ENCODE measurements at regions not wholly inside any gene's neighbourhood (a gene's known extent, or its start where the extent isn't known, plus 50 kb on each side); places are given as distances from the start of the nearest gene placed in this dataset.

- Histone ChIP-seq H3K4me2 (ENCODE audit: extremely low read depth, insufficient read depth, low read length) (no peak overlapping the region), H2AFZ (ENCODE audit: low read length) (no peak overlapping the region), H3K9me3 (ENCODE audit: control insufficient read depth, insufficient read depth, low read depth, low read length) (no peaks in the 10 kb centered on the region), H3K27me3 (ENCODE audit: control insufficient read depth, insufficient read depth, low read length) (peaks cover 15% of the 10 kb centered on the region), H3K4me1 (ENCODE audit: control insufficient read depth, extremely low read depth, insufficient read depth, low read length) (no peaks in the 10 kb centered on the region), H3K9ac (ENCODE audit: insufficient read depth, low read length) (no peak overlapping the region), H3K4me3 (replicated peaks in 1 of 4; ENCODE audit: control extremely low read depth in 1 of 4, insufficient read depth in 1 of 4, low read depth in 3 of 4, low read length in 4 of 4) (no peak overlapping the region), H4K20me1 (ENCODE audit: control insufficient read depth, extremely low read depth, insufficient read depth, low read length) (no peaks in the 10 kb centered on the region), H3K79me2 (ENCODE audit: control insufficient read depth, insufficient read depth, low read length) (no peaks in the 10 kb centered on the region), H3K27ac (ENCODE audit: insufficient read depth, low read length) (no peak overlapping the region), H3K36me3 (ENCODE audit: control insufficient read depth, insufficient read depth, low read length) (no peaks in the 10 kb centered on the region)
- DNase-seq (ENCODE audit: low read depth in 2 of 2): no peak
- no peak for TF ChIP-seq CTCF (conservative IDR thresholded peaks at IDR 0.05 in 1 of 2, IDR thresholded peaks at IDR 0.05 in 1 of 2; ENCODE audit: low read depth in 1 of 2, low read length in 2 of 2)
- TF ChIP-seq EZH2 (IDR thresholded peaks at IDR 0.05; ENCODE audit: low read length, missing control alignments): no peak
These were observed 62.3 kb upstream of the CDH5 start for GRCh38 chr16:66304151-66304550.

GRCh38 chr16:66300501-66300900 lies 66.0 kb upstream of the CDH5 start:
- no peak overlapping the region for H3K9ac ChIP-seq (ENCODE audit: insufficient read depth, low read length)
- H3K4me3 ChIP-seq (replicated peaks in 1 of 4; ENCODE audit: control extremely low read depth in 1 of 4, insufficient read depth in 1 of 4, low read depth in 3 of 4, low read length in 4 of 4): no peak overlapping the region
- TF ChIP-seq EZH2 (IDR thresholded peaks at IDR 0.05; ENCODE audit: low read length, missing control alignments) (no peak), CTCF (conservative IDR thresholded peaks at IDR 0.05 in 1 of 2, IDR thresholded peaks at IDR 0.05 in 1 of 2; ENCODE audit: low read depth in 1 of 2, low read length in 2 of 2) (no peak)
- H3K27me3 ChIP-seq (ENCODE audit: control insufficient read depth, insufficient read depth, low read length): peaks cover 13% of the 10 kb centered on the region
- no peak overlapping the region for H2AFZ ChIP-seq (ENCODE audit: low read length)
- no peaks in the 10 kb centered on the region for H3K79me2 ChIP-seq (ENCODE audit: control insufficient read depth, insufficient read depth, low read length)
- no peak overlapping the region for H3K27ac ChIP-seq (ENCODE audit: insufficient read depth, low read length)
- no peak overlapping the region for H3K4me2 ChIP-seq (ENCODE audit: extremely low read depth, insufficient read depth, low read length)
- DNase-seq (ENCODE audit: low read depth in 2 of 2): no peak
- no peaks in the 10 kb centered on the region for H3K36me3 ChIP-seq (ENCODE audit: control insufficient read depth, insufficient read depth, low read length)
- no peaks in the 10 kb centered on the region for H3K4me1 ChIP-seq (ENCODE audit: control insufficient read depth, extremely low read depth, insufficient read depth, low read length)
- H3K9me3 ChIP-seq (ENCODE audit: control insufficient read depth, insufficient read depth, low read depth, low read length): no peaks in the 10 kb centered on the region
- H4K20me1 ChIP-seq (ENCODE audit: control insufficient read depth, extremely low read depth, insufficient read depth, low read length): no peaks in the 10 kb centered on the region

GRCh38 chr16:66300037-66300436 lies 66.5 kb upstream of the CDH5 start:
- Histone ChIP-seq H3K4me2 (ENCODE audit: extremely low read depth, insufficient read depth, low read length) (no peak overlapping the region), H3K27ac (ENCODE audit: insufficient read depth, low read length) (no peak overlapping the region)
- TF ChIP-seq CTCF (conservative IDR thresholded peaks at IDR 0.05 in 1 of 2, IDR thresholded peaks at IDR 0.05 in 1 of 2; ENCODE audit: low read depth in 1 of 2, low read length in 2 of 2) (no peak), EZH2 (IDR thresholded peaks at IDR 0.05; ENCODE audit: low read length, missing control alignments) (no peak)

More at GRCh38 chr16:66300037-66300436, 66.5 kb upstream of the CDH5 start:
- no peaks in the 10 kb centered on the region for H3K36me3 ChIP-seq (ENCODE audit: control insufficient read depth, insufficient read depth, low read length)
- no peak for DNase-seq (ENCODE audit: low read depth in 2 of 2)
- H3K79me2 ChIP-seq (ENCODE audit: control insufficient read depth, insufficient read depth, low read length): no peaks in the 10 kb centered on the region
- no peaks in the 10 kb centered on the region for H4K20me1 ChIP-seq (ENCODE audit: control insufficient read depth, extremely low read depth, insufficient read depth, low read length)
- H3K9me3 ChIP-seq (ENCODE audit: control insufficient read depth, insufficient read depth, low read depth, low read length): no peaks in the 10 kb centered on the region
- H3K4me3 ChIP-seq (replicated peaks in 1 of 4; ENCODE audit: control extremely low read depth in 1 of 4, insufficient read depth in 1 of 4, low read depth in 3 of 4, low read length in 4 of 4): no peak overlapping the region
- H3K9ac ChIP-seq (ENCODE audit: insufficient read depth, low read length): no peak overlapping the region
- H3K27me3 ChIP-seq (ENCODE audit: control insufficient read depth, insufficient read depth, low read length): peaks cover 13% of the 10 kb centered on the region
- H2AFZ ChIP-seq (ENCODE audit: low read length): no peak overlapping the region
- H3K4me1 ChIP-seq (ENCODE audit: control insufficient read depth, extremely low read depth, insufficient read depth, low read length): no peaks in the 10 kb centered on the region
